ENCODE measurements at regions not wholly inside any gene's neighbourhood (a gene's known extent, or its start where the extent isn't known, plus 50 kb on each side); places are given as distances from the start of the nearest gene placed in this dataset.

GRCh38 chr5:82822634-82822927, 254.6 kb downstream of the TMEM167A start:
- H2BK5ac ChIP-seq (ENCODE audit: low read depth, low read length, poor library complexity), result no peak overlapping the region
- H2BK120ac ChIP-seq (ENCODE audit: insufficient read depth, low read length, poor library complexity), result no peak overlapping the region
- H3K4me3 ChIP-seq (ENCODE audit: low read depth, low read length), result no peak overlapping the region
- H3K14ac ChIP-seq (ENCODE audit: low read length), result no peak overlapping the region
- H3K79me2 ChIP-seq (ENCODE audit: control insufficient read depth, insufficient read depth, low read length, poor library complexity), result no peaks in the 10 kb centered on the region
- no peak overlapping the region for H4K12ac ChIP-seq (ENCODE audit: low read depth, low read length)
- H3K9me3 ChIP-seq (ENCODE audit: insufficient read depth, low read depth, low read length), result no peaks in the 10 kb centered on the region
- no peak overlapping the region for H3K27ac ChIP-seq (ENCODE audit: low read depth, low read length)
- H3K18ac ChIP-seq (ENCODE audit: low read length), result no peak overlapping the region
- no peak overlapping the region for H2AK5ac ChIP-seq (ENCODE audit: low read length)
- no peaks in the 10 kb centered on the region for H3K36me3 ChIP-seq (ENCODE audit: control insufficient read depth in 1 of 2, insufficient read depth in 2 of 2, low read length in 2 of 2)
- H3K23ac ChIP-seq (ENCODE audit: low read length), result no peak overlapping the region
- no CpG with 5 or more reads among the region's 4 CpGs for WGBS (ENCODE audit: extremely low coverage, insufficient coverage, insufficient read length)
- H4K91ac ChIP-seq (ENCODE audit: low read depth, low read length), result no peak overlapping the region
- no peak overlapping the region for H3K9ac ChIP-seq (ENCODE audit: low read length)
- H4K8ac ChIP-seq (ENCODE audit: low read depth, low read length), result no peak overlapping the region
- no peak for DNase-seq
- H2AFZ ChIP-seq (ENCODE audit: insufficient read depth, low read length, poor library complexity), result no peak overlapping the region
- no peaks in the 10 kb centered on the region for H3K79me1 ChIP-seq (ENCODE audit: low read length)
- no peaks in the 10 kb centered on the region for H3K27me3 ChIP-seq (ENCODE audit: insufficient read depth, low read length)
- no peak overlapping the region for H3K4me2 ChIP-seq (ENCODE audit: low read length)
- no peaks in the 10 kb centered on the region for H3K4me1 ChIP-seq (ENCODE audit: control insufficient read depth in 1 of 2, insufficient read depth in 2 of 2, low read length in 2 of 2)
- no peak overlapping the region for H2BK12ac ChIP-seq (ENCODE audit: low read length)
- H3K4ac ChIP-seq (ENCODE audit: low read depth, low read length), result no peak overlapping the region

- Histone ChIP-seq H3K27me3 (ENCODE audit: insufficient read depth, low read length) (no peaks in the 10 kb centered on the region), H3K27ac (ENCODE audit: low read depth, low read length) (no peak overlapping the region), H4K8ac (ENCODE audit: low read depth, low read length) (no peak overlapping the region), H3K36me3 (ENCODE audit: control insufficient read depth in 1 of 2, insufficient read depth in 2 of 2, low read length in 2 of 2) (no peaks in the 10 kb centered on the region), H4K91ac (ENCODE audit: low read depth, low read length) (no peak overlapping the region), H3K4me3 (ENCODE audit: low read depth, low read length) (no peak overlapping the region), H3K14ac (ENCODE audit: low read length) (no peak overlapping the region), H3K23ac (ENCODE audit: low read length) (no peak overlapping the region), H2BK120ac (ENCODE audit: insufficient read depth, low read length, poor library complexity) (no peak overlapping the region), H3K79me1 (ENCODE audit: low read length) (no peaks in the 10 kb centered on the region), H3K9me3 (ENCODE audit: insufficient read depth, low read depth, low read length) (no peaks in the 10 kb centered on the region), H2AFZ (ENCODE audit: insufficient read depth, low read length, poor library complexity) (no peak overlapping the region), H2AK5ac (ENCODE audit: low read length) (no peak overlapping the region), H3K79me2 (ENCODE audit: control insufficient read depth, insufficient read depth, low read length, poor library complexity) (no peaks in the 10 kb centered on the region), H3K4me2 (ENCODE audit: low read length) (no peak overlapping the region), H2BK5ac (ENCODE audit: low read depth, low read length, poor library complexity) (no peak overlapping the region), H4K12ac (ENCODE audit: low read depth, low read length) (no peak overlapping the region), H2BK12ac (ENCODE audit: low read length) (no peak overlapping the region), H3K9ac (ENCODE audit: low read length) (no peak overlapping the region), H3K18ac (ENCODE audit: low read length) (no peak overlapping the region), H3K4me1 (ENCODE audit: control insufficient read depth in 1 of 2, insufficient read depth in 2 of 2, low read length in 2 of 2) (no peaks in the 10 kb centered on the region), H3K4ac (ENCODE audit: low read depth, low read length) (no peak overlapping the region)
- WGBS (ENCODE audit: extremely low coverage, insufficient coverage, insufficient read length), result no CpG with 5 or more reads among the region's 3 CpGs
- no peak for DNase-seq
These were observed 255.2 kb downstream of the TMEM167A start for GRCh38 chr5:82821846-82822633.

- no peak overlapping the region for H3K14ac ChIP-seq (ENCODE audit: low read length)
- no peak overlapping the region for H4K8ac ChIP-seq (ENCODE audit: low read depth, low read length)
- no peak overlapping the region for H2BK12ac ChIP-seq (ENCODE audit: low read length)
- H3K9me3 ChIP-seq (ENCODE audit: insufficient read depth, low read depth, low read length), result no peaks in the 10 kb centered on the region
- no peak overlapping the region for H2BK120ac ChIP-seq (ENCODE audit: insufficient read depth, low read length, poor library complexity)
- H3K79me2 ChIP-seq (ENCODE audit: control insufficient read depth, insufficient read depth, low read length, poor library complexity), result no peaks in the 10 kb centered on the region
- WGBS (ENCODE audit: extremely low coverage, insufficient coverage, insufficient read length), result no CpG with 5 or more reads among the region's 10 CpGs
- DNase-seq, result no peak
- no peak overlapping the region for H3K4me3 ChIP-seq (ENCODE audit: low read depth, low read length)
- no peak overlapping the region for H3K4ac ChIP-seq (ENCODE audit: low read depth, low read length)
- H3K79me1 ChIP-seq (ENCODE audit: low read length), result no peaks in the 10 kb centered on the region
- H3K27me3 ChIP-seq (ENCODE audit: insufficient read depth, low read length), result no peaks in the 10 kb centered on the region
- no peak overlapping the region for H2AFZ ChIP-seq (ENCODE audit: insufficient read depth, low read length, poor library complexity)
- H3K23ac ChIP-seq (ENCODE audit: low read length), result no peak overlapping the region
- H3K9ac ChIP-seq (ENCODE audit: low read length), result no peak overlapping the region
- H2AK5ac ChIP-seq (ENCODE audit: low read length), result no peak overlapping the region
- no peak overlapping the region for H3K27ac ChIP-seq (ENCODE audit: low read depth, low read length)
- H3K4me1 ChIP-seq (ENCODE audit: control insufficient read depth in 1 of 2, insufficient read depth in 2 of 2, low read length in 2 of 2), result no peaks in the 10 kb centered on the region
- no peak overlapping the region for H3K4me2 ChIP-seq (ENCODE audit: low read length)
- no peak overlapping the region for H2BK5ac ChIP-seq (ENCODE audit: low read depth, low read length, poor library complexity)
- no peaks in the 10 kb centered on the region for H3K36me3 ChIP-seq (ENCODE audit: control insufficient read depth in 1 of 2, insufficient read depth in 2 of 2, low read length in 2 of 2)
- H4K12ac ChIP-seq (ENCODE audit: low read depth, low read length), result no peak overlapping the region
- no peak overlapping the region for H3K18ac ChIP-seq (ENCODE audit: low read length)
- H4K91ac ChIP-seq (ENCODE audit: low read depth, low read length), result no peak overlapping the region
These were observed 256.0 kb downstream of the TMEM167A start for GRCh38 chr5:82820961-82821845.

GRCh38 chr5:82820188-82820587, 257.0 kb downstream of the TMEM167A start:
- Histone ChIP-seq H3K27ac (ENCODE audit: low read depth, low read length) (no peak overlapping the region), H3K4me2 (ENCODE audit: low read length) (no peak overlapping the region), H2BK120ac (ENCODE audit: insufficient read depth, low read length, poor library complexity) (no peak overlapping the region), H3K4ac (ENCODE audit: low read depth, low read length) (no peak overlapping the region), H3K18ac (ENCODE audit: low read length) (no peak overlapping the region), H4K91ac (ENCODE audit: low read depth, low read length) (no peak overlapping the region), H3K79me1 (ENCODE audit: low read length) (no peaks in the 10 kb centered on the region), H3K79me2 (ENCODE audit: control insufficient read depth, insufficient read depth, low read length, poor library complexity) (no peaks in the 10 kb centered on the region), H3K23ac (ENCODE audit: low read length) (no peak overlapping the region), H2AFZ (ENCODE audit: insufficient read depth, low read length, poor library complexity) (no peak overlapping the region), H3K27me3 (ENCODE audit: insufficient read depth, low read length) (no peaks in the 10 kb centered on the region), H3K14ac (ENCODE audit: low read length) (no peak overlapping the region), H3K4me3 (ENCODE audit: low read depth, low read length) (no peak overlapping the region), H4K12ac (ENCODE audit: low read depth, low read length) (no peak overlapping the region), H2BK12ac (ENCODE audit: low read length) (no peak overlapping the region), H3K36me3 (ENCODE audit: control insufficient read depth in 1 of 2, insufficient read depth in 2 of 2, low read length in 2 of 2) (no peaks in the 10 kb centered on the region), H2AK5ac (ENCODE audit: low read length) (no peak overlapping the region), H2BK5ac (ENCODE audit: low read depth, low read length, poor library complexity) (no peak overlapping the region), H3K4me1 (ENCODE audit: control insufficient read depth in 1 of 2, insufficient read depth in 2 of 2, low read length in 2 of 2) (no peaks in the 10 kb centered on the region), H3K9me3 (ENCODE audit: insufficient read depth, low read depth, low read length) (no peaks in the 10 kb centered on the region), H4K8ac (ENCODE audit: low read depth, low read length) (no peak overlapping the region), H3K9ac (ENCODE audit: low read length) (no peak overlapping the region)
- no CpG with 5 or more reads among the region's 1 CpG for WGBS (ENCODE audit: extremely low coverage, insufficient coverage, insufficient read length)
- no peak for DNase-seq

Measured in trophoblast cell (in vitro differentiated cells and primary cell).